ENCODE measurements at regions not wholly inside any gene's neighbourhood (a gene's known extent, or its start where the extent isn't known, plus 50 kb on each side); places are given as distances from the start of the nearest gene placed in this dataset.

DNA sequence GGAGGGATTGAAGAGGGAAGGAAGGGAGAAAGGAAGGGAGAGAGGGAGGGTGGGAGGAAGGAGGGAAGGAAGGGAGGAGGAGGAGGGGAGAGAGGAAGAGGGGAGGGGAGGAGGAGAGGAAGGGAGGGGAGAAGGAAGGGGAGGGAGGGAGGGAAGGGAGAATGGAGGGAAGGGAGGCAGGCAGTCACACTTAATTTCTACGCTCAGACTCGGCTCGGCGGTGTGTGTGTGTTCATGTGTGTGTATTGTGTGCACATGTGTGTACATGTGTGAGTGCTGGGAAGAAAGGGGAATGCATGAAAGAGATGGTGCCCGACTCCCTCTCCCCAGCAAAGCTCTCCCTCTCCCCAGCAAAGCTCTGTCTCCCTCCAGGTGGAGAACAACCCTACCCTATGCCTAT lies 79.1 kb upstream of the AFDN start:
- TF ChIP-seq POLR2AphosphoS5 (IDR thresholded peaks at IDR 0.05) (no peak), EP300 (conservative IDR thresholded peaks at IDR 0.05; ENCODE audit: poor library complexity, severe bottlenecking) (no peak), MXI1 (conservative IDR thresholded peaks at IDR 0.05; ENCODE audit: poor library complexity, severe bottlenecking) (no peak), EZH2 (IDR thresholded peaks at IDR 0.05; ENCODE audit: borderline replicate concordance, insufficient read depth, low read length, poor library complexity, severe bottlenecking) (no peak), RAD21 (conservative IDR thresholded peaks at IDR 0.05) (no peak), SMC3 (conservative IDR thresholded peaks at IDR 0.05; ENCODE audit: poor library complexity) (no peak), TAF1 (IDR thresholded peaks at IDR 0.05; ENCODE audit: low read depth) (no peak)
- TF ChIP-seq, protein P1, sequence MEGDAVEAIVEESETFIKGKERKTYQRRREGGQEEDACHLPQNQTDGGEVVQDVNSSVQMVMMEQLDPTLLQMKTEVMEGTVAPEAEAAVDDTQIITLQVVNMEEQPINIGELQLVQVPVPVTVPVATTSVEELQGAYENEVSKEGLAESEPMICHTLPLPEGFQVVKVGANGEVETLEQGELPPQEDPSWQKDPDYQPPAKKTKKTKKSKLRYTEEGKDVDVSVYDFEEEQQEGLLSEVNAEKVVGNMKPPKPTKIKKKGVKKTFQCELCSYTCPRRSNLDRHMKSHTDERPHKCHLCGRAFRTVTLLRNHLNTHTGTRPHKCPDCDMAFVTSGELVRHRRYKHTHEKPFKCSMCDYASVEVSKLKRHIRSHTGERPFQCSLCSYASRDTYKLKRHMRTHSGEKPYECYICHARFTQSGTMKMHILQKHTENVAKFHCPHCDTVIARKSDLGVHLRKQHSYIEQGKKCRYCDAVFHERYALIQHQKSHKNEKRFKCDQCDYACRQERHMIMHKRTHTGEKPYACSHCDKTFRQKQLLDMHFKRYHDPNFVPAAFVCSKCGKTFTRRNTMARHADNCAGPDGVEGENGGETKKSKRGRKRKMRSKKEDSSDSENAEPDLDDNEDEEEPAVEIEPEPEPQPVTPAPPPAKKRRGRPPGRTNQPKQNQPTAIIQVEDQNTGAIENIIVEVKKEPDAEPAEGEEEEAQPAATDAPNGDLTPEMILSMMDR (IDR thresholded peaks at IDR 0.05; ENCODE audit: poor library complexity, severe bottlenecking), result no peak
- TF ChIP-seq, protein P2, sequence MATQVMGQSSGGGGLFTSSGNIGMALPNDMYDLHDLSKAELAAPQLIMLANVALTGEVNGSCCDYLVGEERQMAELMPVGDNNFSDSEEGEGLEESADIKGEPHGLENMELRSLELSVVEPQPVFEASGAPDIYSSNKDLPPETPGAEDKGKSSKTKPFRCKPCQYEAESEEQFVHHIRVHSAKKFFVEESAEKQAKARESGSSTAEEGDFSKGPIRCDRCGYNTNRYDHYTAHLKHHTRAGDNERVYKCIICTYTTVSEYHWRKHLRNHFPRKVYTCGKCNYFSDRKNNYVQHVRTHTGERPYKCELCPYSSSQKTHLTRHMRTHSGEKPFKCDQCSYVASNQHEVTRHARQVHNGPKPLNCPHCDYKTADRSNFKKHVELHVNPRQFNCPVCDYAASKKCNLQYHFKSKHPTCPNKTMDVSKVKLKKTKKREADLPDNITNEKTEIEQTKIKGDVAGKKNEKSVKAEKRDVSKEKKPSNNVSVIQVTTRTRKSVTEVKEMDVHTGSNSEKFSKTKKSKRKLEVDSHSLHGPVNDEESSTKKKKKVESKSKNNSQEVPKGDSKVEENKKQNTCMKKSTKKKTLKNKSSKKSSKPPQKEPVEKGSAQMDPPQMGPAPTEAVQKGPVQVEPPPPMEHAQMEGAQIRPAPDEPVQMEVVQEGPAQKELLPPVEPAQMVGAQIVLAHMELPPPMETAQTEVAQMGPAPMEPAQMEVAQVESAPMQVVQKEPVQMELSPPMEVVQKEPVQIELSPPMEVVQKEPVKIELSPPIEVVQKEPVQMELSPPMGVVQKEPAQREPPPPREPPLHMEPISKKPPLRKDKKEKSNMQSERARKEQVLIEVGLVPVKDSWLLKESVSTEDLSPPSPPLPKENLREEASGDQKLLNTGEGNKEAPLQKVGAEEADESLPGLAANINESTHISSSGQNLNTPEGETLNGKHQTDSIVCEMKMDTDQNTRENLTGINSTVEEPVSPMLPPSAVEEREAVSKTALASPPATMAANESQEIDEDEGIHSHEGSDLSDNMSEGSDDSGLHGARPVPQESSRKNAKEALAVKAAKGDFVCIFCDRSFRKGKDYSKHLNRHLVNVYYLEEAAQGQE (IDR thresholded peaks at IDR 0.05; ENCODE audit: borderline replicate concordance), result no peak

DNA sequence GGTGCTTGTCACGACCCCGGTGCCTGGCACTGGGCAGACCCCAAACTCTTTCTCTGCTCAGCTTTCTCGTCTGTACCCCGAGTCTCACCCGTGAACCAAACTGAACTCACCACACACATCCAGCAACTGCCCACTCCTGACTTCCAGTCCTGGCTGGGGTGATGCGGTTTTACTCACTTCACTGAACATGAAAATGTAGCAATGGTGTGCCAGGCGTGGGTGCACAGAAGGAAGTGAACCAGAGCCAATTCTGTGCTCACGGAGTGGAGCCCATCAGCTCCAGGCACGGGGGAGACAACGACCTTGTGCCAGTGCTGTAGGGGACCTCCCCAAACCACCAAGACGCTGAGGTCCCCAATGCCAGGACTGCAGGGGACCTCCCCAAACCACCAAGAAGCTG lies 78.7 kb upstream of the AFDN start:
- Histone ChIP-seq H3K79me2 (replicated peaks; ENCODE audit: insufficient read depth, low read length) (no peaks in the 10 kb centered on the region), H3K9ac (ENCODE audit: low read length) (no peak overlapping the region), H4K20me1 (ENCODE audit: insufficient read depth) (no peaks in the 10 kb centered on the region), H3K27me3 (ENCODE audit: insufficient read depth, low read depth, low read length) (no peaks in the 10 kb centered on the region), H3K36me3 (ENCODE audit: insufficient read depth, low read length) (no peaks in the 10 kb centered on the region), H3K9me3 (ENCODE audit: low read length) (no peaks in the 10 kb centered on the region), H3K4me2 (ENCODE audit: low read length) (no peak overlapping the region), H3K9me2 (ENCODE audit: insufficient read depth, low read length) (no peaks in the 10 kb centered on the region), H3K4me3 (ENCODE audit: low read length) (no peak overlapping the region), H2AFZ (ENCODE audit: low read depth, low read length) (no peak overlapping the region), H3K27ac (ENCODE audit: low read length) (no peak overlapping the region), H3F3A (ENCODE audit: insufficient read depth, low read length, poor library complexity, severe bottlenecking) (no peaks in the 10 kb centered on the region)
- TF ChIP-seq POLR2AphosphoS5 (IDR thresholded peaks at IDR 0.05) (no peak), RAD21 (conservative IDR thresholded peaks at IDR 0.05) (no peak), SMC3 (conservative IDR thresholded peaks at IDR 0.05; ENCODE audit: poor library complexity) (no peak), TAF1 (IDR thresholded peaks at IDR 0.05; ENCODE audit: low read depth) (no peak), EZH2 (IDR thresholded peaks at IDR 0.05; ENCODE audit: borderline replicate concordance, insufficient read depth, low read length, poor library complexity, severe bottlenecking) (no peak), EP300 (conservative IDR thresholded peaks at IDR 0.05; ENCODE audit: poor library complexity, severe bottlenecking) (no peak), MXI1 (conservative IDR thresholded peaks at IDR 0.05; ENCODE audit: poor library complexity, severe bottlenecking) (no peak)
- TF ChIP-seq, protein P2 (IDR thresholded peaks at IDR 0.05; ENCODE audit: borderline replicate concordance), result no peak
- TF ChIP-seq, protein P1 (IDR thresholded peaks at IDR 0.05; ENCODE audit: poor library complexity, severe bottlenecking), result no peak

More for the DNA sequence above, 79.1 kb upstream of the AFDN start:
- Histone ChIP-seq H3K9ac (ENCODE audit: low read length) (no peak overlapping the region), H2AFZ (ENCODE audit: low read depth, low read length) (no peak overlapping the region), H3K9me3 (ENCODE audit: low read length) (no peaks in the 10 kb centered on the region), H3K36me3 (ENCODE audit: insufficient read depth, low read length) (no peaks in the 10 kb centered on the region), H3K27ac (ENCODE audit: low read length) (no peak overlapping the region), H4K20me1 (ENCODE audit: insufficient read depth) (no peaks in the 10 kb centered on the region), H3F3A (ENCODE audit: insufficient read depth, low read length, poor library complexity, severe bottlenecking) (no peaks in the 10 kb centered on the region), H3K79me2 (replicated peaks; ENCODE audit: insufficient read depth, low read length) (no peaks in the 10 kb centered on the region), H3K9me2 (ENCODE audit: insufficient read depth, low read length) (no peaks in the 10 kb centered on the region), H3K4me3 (ENCODE audit: low read length) (no peak overlapping the region), H3K4me2 (ENCODE audit: low read length) (no peak overlapping the region), H3K27me3 (ENCODE audit: insufficient read depth, low read depth, low read length) (no peaks in the 10 kb centered on the region)
